Naive thymus-derived CD4-positive, alpha-beta T cell (primary cell): ENCODE measurements at regions not wholly inside any gene's neighbourhood (a gene's known extent, or its start where the extent isn't known, plus 50 kb on each side); places are given as distances from the start of the nearest gene placed in this dataset.

Source experiments
- ATAC-seq: fragments of 150-1000 bp; cut with Tn5 transposase; 2 replicates; pipeline ENCODE4 v1.10.0; 2021; ENCODE audit warnings: mild to moderate bottlenecking, moderate library complexity
- CTCF ChIA-PET: fragments of 350-600 bp; sonication (Branson Sonifier 250); formaldehyde crosslinking; loops from one replicate; lab custom pipeline; 2021; ENCODE audit warnings: antibody characterized with exemption; lab: Charles Lee
- POLR2A ChIA-PET: fragments of 350-600 bp; sonication (Branson Sonifier 250); formaldehyde crosslinking; loops from one replicate; lab custom pipeline; 2021; ENCODE audit warnings: antibody characterized with exemption, inconsistent platforms; lab: Charles Lee
- DNase-seq, 9 donors: peaks; one replicate each; pipeline versions ENCODE4 v3.0.0 to v3.0.0-alpha.2; 2020 to 2022; ENCODE audit warnings: mixed read lengths in 1 of 9
- H3K27ac ChIP-seq: one replicate; pipeline ENCODE4 v1.7.0; 2013; ENCODE audit warnings: mild to moderate bottlenecking, low read depth, low read length, moderate library complexity
- H3K27me3 ChIP-seq, 2 donors: one replicate each; pipeline ENCODE4 v1.7.0; 2013; ENCODE audit warnings: low read length in 2 of 2, mild to moderate bottlenecking in 2 of 2, moderate library complexity in 2 of 2; ENCODE audit not compliant: control insufficient read depth in 2 of 2, insufficient read depth in 2 of 2
- H3K36me3 ChIP-seq, 3 experiments: 1 replicate in 2 of 3; 2 replicates in 1 of 3; pipeline ENCODE4 v1.7.0; 2013; ENCODE audit warnings: low read length in 3 of 3, mild to moderate bottlenecking in 3 of 3, moderate library complexity in 1 of 3; ENCODE audit not compliant: insufficient read depth in 3 of 3, control insufficient read depth in 2 of 3
- H3K4me1 ChIP-seq, 2 donors: one replicate each; pipeline ENCODE4 v1.7.0; 2013; ENCODE audit warnings: low read length in 2 of 2, mild to moderate bottlenecking in 2 of 2, moderate library complexity in 1 of 2; ENCODE audit not compliant: control insufficient read depth in 2 of 2, insufficient read depth in 2 of 2
- H3K4me3 ChIP-seq: 2 replicates; pipeline ENCODE4 v1.7.0; 2013; ENCODE audit warnings: mild to moderate bottlenecking, low read length
- H3K9me3 ChIP-seq, 3 experiments: 1 replicate in 2 of 3; 2 replicates in 1 of 3; pipeline ENCODE4 v1.7.0; 2013; ENCODE audit warnings: low read length in 3 of 3; ENCODE audit not compliant: control insufficient read depth in 2 of 3
- H3K27ac Mint-ChIP-seq, 9 donors: one replicate each; pipeline ENCODE4 v1.8.0; 2020 to 2022; ENCODE audit warnings: mixed read lengths in 9 of 9, mild to moderate bottlenecking in 8 of 9, moderate library complexity in 5 of 9, inconsistent platforms in 2 of 9
- H3K27me3 Mint-ChIP-seq, 5 donors: one replicate each; pipeline ENCODE4 v1.8.0; 2021 to 2022; ENCODE audit warnings: mixed read lengths in 5 of 5, mild to moderate bottlenecking in 1 of 5
- H3K36me3 Mint-ChIP-seq, 5 donors: one replicate each; pipeline ENCODE4 v1.8.0; 2020 to 2022; ENCODE audit warnings: mixed read lengths in 5 of 5, mild to moderate bottlenecking in 3 of 5, inconsistent platforms in 1 of 5
- H3K4me1 Mint-ChIP-seq, 7 donors: one replicate each; pipeline ENCODE4 v1.8.0; 2020 to 2022; ENCODE audit warnings: mixed read lengths in 7 of 7, mild to moderate bottlenecking in 3 of 7, inconsistent platforms in 1 of 7
- H3K4me3 Mint-ChIP-seq, 10 donors: one replicate each; pipeline ENCODE4 v1.8.0; 2020 to 2022; ENCODE audit warnings: mild to moderate bottlenecking in 10 of 10, mixed read lengths in 10 of 10, moderate library complexity in 6 of 10, inconsistent platforms in 2 of 10
- H3K9me3 Mint-ChIP-seq, 11 donors: one replicate each; pipeline ENCODE4 v1.8.0; 2020 to 2022; ENCODE audit warnings: mixed read lengths in 11 of 11, mild to moderate bottlenecking in 4 of 11, inconsistent platforms in 1 of 11, moderate library complexity in 1 of 11
- intact Hi-C, 2 donors: fragments of 100-400 bp; cut with micrococcal nuclease; formaldehyde crosslinking; loops; one replicate each; pipeline ENCODE4 v1.15.1; 2023

- Mint-ChIP-seq H3K36me3 (no peaks in the 10 kb centered on the region), H3K27me3 (no peaks in the 10 kb centered on the region), H3K4me1 (no peaks in the 10 kb centered on the region), H3K4me3 (no peak overlapping the region), H3K9me3 (peaks cover 1 to 40% (median 15%) of the 10 kb centered on the region in 11 donors), H3K27ac (no peak overlapping the region)
- Histone ChIP-seq H3K36me3 (no peaks in the 10 kb centered on the region), H3K4me1 (no peaks in the 10 kb centered on the region), H3K27ac (no peak overlapping the region), H3K4me3 (no peak overlapping the region), H3K27me3 (no peaks in the 10 kb centered on the region), H3K9me3 (peaks cover 0 to 12% (median 0%) of the 10 kb centered on the region in 3 experiments)
- ChIA-PET CTCF (no interaction called here), POLR2A (no interaction called here)
- intact Hi-C loops: no loop called here
- DNase-seq: no peak
- ATAC-seq: no peak
Measured at GRCh38 chr1:188496506-188496905, 1667.8 kb downstream of the PLA2G4A start.

GRCh38 chr1:188497020-188497419 is 1668.3 kb downstream of the PLA2G4A start:
- H3K4me1 Mint-ChIP-seq: no peaks in the 10 kb centered on the region
- Histone ChIP-seq H3K27me3 (no peaks in the 10 kb centered on the region), H3K9me3 (peaks cover 0 to 12% (median 0%) of the 10 kb centered on the region in 3 experiments), H3K36me3 (no peaks in the 10 kb centered on the region), H3K4me1 (no peaks in the 10 kb centered on the region), H3K27ac (no peak overlapping the region), H3K4me3 (no peak overlapping the region)
- H3K9me3 Mint-ChIP-seq: peaks cover 1 to 36% (median 15%) of the 10 kb centered on the region in 11 donors
- POLR2A ChIA-PET: no interaction called here
- no peaks in the 10 kb centered on the region for H3K36me3 Mint-ChIP-seq
- no peaks in the 10 kb centered on the region for H3K27me3 Mint-ChIP-seq
- H3K4me3 Mint-ChIP-seq: no peak overlapping the region
- H3K27ac Mint-ChIP-seq: no peak overlapping the region
- intact Hi-C loops: no loop called here
- no peak for DNase-seq
- CTCF ChIA-PET: no interaction called here
- no peak for ATAC-seq

GRCh38 chr1:188499690-188500089 is 1670.9 kb downstream of the PLA2G4A start:
- no peaks in the 10 kb centered on the region for H3K4me1 ChIP-seq
- H3K36me3 ChIP-seq: no peaks in the 10 kb centered on the region
- peaks cover 0 to 12% (median 0%) of the 10 kb centered on the region in 3 experiments for H3K9me3 ChIP-seq
- Mint-ChIP-seq H3K4me1 (no peaks in the 10 kb centered on the region), H3K27me3 (no peaks in the 10 kb centered on the region), H3K9me3 (peaks cover 1 to 36% (median 15%) of the 10 kb centered on the region in 11 donors), H3K4me3 (no peak overlapping the region), H3K36me3 (no peaks in the 10 kb centered on the region), H3K27ac (no peak overlapping the region)
- no peak overlapping the region for H3K4me3 ChIP-seq
- ChIA-PET POLR2A (no interaction called here), CTCF (no interaction called here)
- H3K27me3 ChIP-seq: no peaks in the 10 kb centered on the region
- H3K27ac ChIP-seq: no peak overlapping the region
- no peak for DNase-seq
- ATAC-seq: no peak
- intact Hi-C loops: no loop called here

GRCh38 chr1:188514917-188515316 is 1686.2 kb downstream of the PLA2G4A start:
- no peak for ATAC-seq
- no peaks in the 10 kb centered on the region for H3K4me1 ChIP-seq
- no peaks in the 10 kb centered on the region for H3K4me1 Mint-ChIP-seq
- H3K9me3 Mint-ChIP-seq: peaks cover 0 to 10% (median 5%) of the 10 kb centered on the region in 11 donors
- H3K36me3 ChIP-seq: no peaks in the 10 kb centered on the region
- ChIA-PET CTCF (no interaction called here), POLR2A (no interaction called here)
- no peak overlapping the region for H3K4me3 Mint-ChIP-seq
- H3K27me3 Mint-ChIP-seq: no peaks in the 10 kb centered on the region
- no peak overlapping the region for H3K27ac ChIP-seq
- no peak for DNase-seq
- H3K4me3 ChIP-seq: no peak overlapping the region
- H3K27me3 ChIP-seq: no peaks in the 10 kb centered on the region
- H3K9me3 ChIP-seq: no peaks in the 10 kb centered on the region
- no peak overlapping the region for H3K27ac Mint-ChIP-seq
- H3K36me3 Mint-ChIP-seq: no peaks in the 10 kb centered on the region
- intact Hi-C loops: no loop called here

- H3K4me1 Mint-ChIP-seq: no peaks in the 10 kb centered on the region
- ChIA-PET CTCF (no interaction called here), POLR2A (no interaction called here)
- H3K4me3 Mint-ChIP-seq: no peak overlapping the region
- no peaks in the 10 kb centered on the region for H3K27me3 Mint-ChIP-seq
- Histone ChIP-seq H3K4me1 (no peaks in the 10 kb centered on the region), H3K9me3 (no peaks in the 10 kb centered on the region), H3K27me3 (no peaks in the 10 kb centered on the region), H3K4me3 (no peak overlapping the region), H3K36me3 (no peaks in the 10 kb centered on the region), H3K27ac (no peak overlapping the region)
- DNase-seq: no peak
- H3K27ac Mint-ChIP-seq: no peak overlapping the region
- H3K36me3 Mint-ChIP-seq: no peaks in the 10 kb centered on the region
- H3K9me3 Mint-ChIP-seq: peaks cover 0 to 12% (median 5%) of the 10 kb centered on the region in 11 donors
- ATAC-seq: no peak
- intact Hi-C loops: no loop called here
Measured at GRCh38 chr1:188517139-188517538, 1688.4 kb downstream of the PLA2G4A start.

- no peaks in the 10 kb centered on the region for H3K9me3 ChIP-seq
- H3K9me3 Mint-ChIP-seq: peaks cover 0 to 21% (median 0%) of the 10 kb centered on the region in 11 donors
- no peaks in the 10 kb centered on the region for H3K27me3 Mint-ChIP-seq
- H3K4me3 Mint-ChIP-seq: no peak overlapping the region
- ChIA-PET POLR2A (no interaction called here), CTCF (no interaction called here)
- no peaks in the 10 kb centered on the region for H3K27me3 ChIP-seq
- no peak overlapping the region for H3K27ac Mint-ChIP-seq
- no peaks in the 10 kb centered on the region for H3K36me3 ChIP-seq
- no peak overlapping the region for H3K4me3 ChIP-seq
- no peaks in the 10 kb centered on the region for H3K4me1 ChIP-seq
- no peak for ATAC-seq
- H3K36me3 Mint-ChIP-seq: no peaks in the 10 kb centered on the region
- no peak for DNase-seq
- H3K4me1 Mint-ChIP-seq: no peaks in the 10 kb centered on the region
- no peak overlapping the region for H3K27ac ChIP-seq
- intact Hi-C loops: no loop called here
Measured at GRCh38 chr1:188551176-188551575, 1722.4 kb downstream of the PLA2G4A start.

GRCh38 chr1:188557053-188557452 is 1728.3 kb downstream of the PLA2G4A start:
- H3K27me3 Mint-ChIP-seq: no peaks in the 10 kb centered on the region
- H3K27ac ChIP-seq: no peak overlapping the region
- no peak for ATAC-seq
- H3K36me3 Mint-ChIP-seq: no peaks in the 10 kb centered on the region
- H3K9me3 ChIP-seq: no peaks in the 10 kb centered on the region
- H3K4me1 ChIP-seq: no peaks in the 10 kb centered on the region
- H3K9me3 Mint-ChIP-seq: peaks cover 0 to 6% (median 2%) of the 10 kb centered on the region in 11 donors
- ChIA-PET POLR2A (no interaction called here), CTCF (no interaction called here)
- no peak overlapping the region for H3K4me3 Mint-ChIP-seq
- no peak for DNase-seq
- intact Hi-C loops: no loop called here
- no peaks in the 10 kb centered on the region for H3K27me3 ChIP-seq
- no peaks in the 10 kb centered on the region for H3K36me3 ChIP-seq
- H3K4me1 Mint-ChIP-seq: no peaks in the 10 kb centered on the region
- no peak overlapping the region for H3K27ac Mint-ChIP-seq
- no peak overlapping the region for H3K4me3 ChIP-seq
